Sigmoid colon (tissue), 6 donors: ENCODE measurements at regions not wholly inside any gene's neighbourhood (a gene's known extent, or its start where the extent isn't known, plus 50 kb on each side); places are given as distances from the start of the nearest gene placed in this dataset.

Source experiments
- DNase-seq: peaks from one replicate; pipeline ENCODE4 v3.0.0-alpha.2; 2019
- H3K27ac ChIP-seq, 4 donors: fragments of 200-600 bp; sonication (generic); one replicate each; pipeline ENCODE4 v1.5.1; 2016 to 2019; ENCODE audit warnings: mild to moderate bottlenecking in 1 of 4
- H3K27me3 ChIP-seq, 3 donors: fragments of 200-600 bp; sonication (generic); one replicate each; pipeline ENCODE4 v1.5.1; 2019; ENCODE audit warnings: mild to moderate bottlenecking in 1 of 3
- H3K36me3 ChIP-seq, 4 donors: fragments of 200-600 bp; sonication (generic); one replicate each; pipeline ENCODE4 v1.5.1; 2016 to 2019
- H3K4me1 ChIP-seq, 4 donors: fragments of 200-600 bp; sonication (generic); one replicate each; pipeline ENCODE4 v1.5.1; 2017 to 2019
- H3K4me3 ChIP-seq, 4 donors: fragments of 200-600 bp; sonication (generic); one replicate each; pipeline ENCODE4 v1.5.1; 2017 to 2019; ENCODE audit warnings: mild to moderate bottlenecking in 2 of 4, moderate library complexity in 1 of 4
- H3K9me3 ChIP-seq, 4 donors: fragments of 200-600 bp in 3 of 4; sonication (generic) in 3 of 4; one replicate each; pipeline versions ENCODE4 v1.5.1 to v1.6.1; 2013 to 2019
- EP300 ChIP-seq, 4 donors: sonication (generic); formaldehyde crosslinking; IDR thresholded peaks; one replicate each; pipeline ENCODE4 v1.6.1; 2017; ENCODE audit warnings: antibody characterized with exemption in 4 of 4
- POLR2A ChIP-seq, 2 donors: fragments of 450-650 bp; IDR thresholded peaks; one replicate each; pipeline ENCODE4 v1.6.1; 2016; ENCODE audit warnings: antibody characterized with exemption in 2 of 2, mild to moderate bottlenecking in 2 of 2, moderate library complexity in 2 of 2
- POLR2AphosphoS5 ChIP-seq, 4 donors: sonication (generic); formaldehyde crosslinking; IDR thresholded peaks; one replicate each; pipeline ENCODE4 v1.6.1; 2017; ENCODE audit warnings: antibody characterized with exemption in 4 of 4
- WGBS, 2 donors: extraction: QIAGEN DNeasy Blood & Tissue Kit; methylation state at CpG; one replicate each; pipeline ENCODE4 v1.1.7; 2013; 5-methylcytosine and 5-hydroxymethylcytosine counted together
- intact Hi-C: fragments of 100-400 bp; cut with DNase I; formaldehyde crosslinking; loops from one replicate; pipeline ENCODE4 v1.15.1; 2023
- TF ChIP-seq, protein P1 (sequence below), 4 experiments: fragments of 450-650 bp in 3 of 4; fragments of 200-600 bp in 1 of 4; IDR thresholded peaks; one replicate each; pipeline ENCODE4 v1.5.1; 2016 to 2019; ENCODE audit warnings: antibody characterized with exemption in 4 of 4, mild to moderate bottlenecking in 3 of 4, moderate library complexity in 2 of 4
- donor health status: healthy with polysubstance abuse.
- donor health status: healthy.

- H3K36me3 ChIP-seq, result no peaks in the 10 kb centered on the region
- no peak for DNase-seq
- WGBS, 2 donors, result 87 to 94% methylated on average over 29 of the region's 29 CpGs
Measured at GRCh38 chr6:121686611-121687023, 251.2 kb downstream of the GJA1 start.

GRCh38 chr6:121688974-121689373 is 253.5 kb downstream of the GJA1 start:
- no peak overlapping the region for H3K27ac ChIP-seq
- no peaks in the 10 kb centered on the region for H3K36me3 ChIP-seq
- H3K9me3 ChIP-seq, result no peaks in the 10 kb centered on the region
- 43 to 63% methylated on average over 2 of the region's 2 CpGs for WGBS, 2 donors
- no peaks in the 10 kb centered on the region for H3K4me1 ChIP-seq
- no peak for TF ChIP-seq EP300 (IDR thresholded peaks at IDR 0.05)
- TF ChIP-seq POLR2A (IDR thresholded peaks at IDR 0.05), result no peak
- TF ChIP-seq POLR2AphosphoS5 (IDR thresholded peaks at IDR 0.05), result no peak
- TF ChIP-seq, protein P1, sequence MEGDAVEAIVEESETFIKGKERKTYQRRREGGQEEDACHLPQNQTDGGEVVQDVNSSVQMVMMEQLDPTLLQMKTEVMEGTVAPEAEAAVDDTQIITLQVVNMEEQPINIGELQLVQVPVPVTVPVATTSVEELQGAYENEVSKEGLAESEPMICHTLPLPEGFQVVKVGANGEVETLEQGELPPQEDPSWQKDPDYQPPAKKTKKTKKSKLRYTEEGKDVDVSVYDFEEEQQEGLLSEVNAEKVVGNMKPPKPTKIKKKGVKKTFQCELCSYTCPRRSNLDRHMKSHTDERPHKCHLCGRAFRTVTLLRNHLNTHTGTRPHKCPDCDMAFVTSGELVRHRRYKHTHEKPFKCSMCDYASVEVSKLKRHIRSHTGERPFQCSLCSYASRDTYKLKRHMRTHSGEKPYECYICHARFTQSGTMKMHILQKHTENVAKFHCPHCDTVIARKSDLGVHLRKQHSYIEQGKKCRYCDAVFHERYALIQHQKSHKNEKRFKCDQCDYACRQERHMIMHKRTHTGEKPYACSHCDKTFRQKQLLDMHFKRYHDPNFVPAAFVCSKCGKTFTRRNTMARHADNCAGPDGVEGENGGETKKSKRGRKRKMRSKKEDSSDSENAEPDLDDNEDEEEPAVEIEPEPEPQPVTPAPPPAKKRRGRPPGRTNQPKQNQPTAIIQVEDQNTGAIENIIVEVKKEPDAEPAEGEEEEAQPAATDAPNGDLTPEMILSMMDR (IDR thresholded peaks at IDR 0.05), result no peak
- no peak overlapping the region for H3K4me3 ChIP-seq
- intact Hi-C loops, result no loop called here
- no peak for DNase-seq
- no peaks in the 10 kb centered on the region for H3K27me3 ChIP-seq

More at GRCh38 chr6:121686611-121687023, 251.2 kb downstream of the GJA1 start:
- Histone ChIP-seq H3K9me3 (no peaks in the 10 kb centered on the region), H3K4me3 (no peak overlapping the region), H3K4me1 (no peaks in the 10 kb centered on the region), H3K27me3 (no peaks in the 10 kb centered on the region), H3K27ac (no peak overlapping the region)
- intact Hi-C loops, result no loop called here
- TF ChIP-seq, protein P1 (IDR thresholded peaks at IDR 0.05), result no peak
- TF ChIP-seq EP300 (IDR thresholded peaks at IDR 0.05), result no peak
- no peak for TF ChIP-seq POLR2A (IDR thresholded peaks at IDR 0.05)
- TF ChIP-seq POLR2AphosphoS5 (IDR thresholded peaks at IDR 0.05), result no peak

GRCh38 chr6:121691126-121691551 is 255.7 kb downstream of the GJA1 start:
- H3K27ac ChIP-seq, result no peak overlapping the region
- DNase-seq, result no peak
- H3K4me3 ChIP-seq, result no peak overlapping the region
- TF ChIP-seq, protein P1 (IDR thresholded peaks at IDR 0.05), result no peak
- TF ChIP-seq POLR2AphosphoS5 (IDR thresholded peaks at IDR 0.05) (no peak), POLR2A (IDR thresholded peaks at IDR 0.05) (no peak), EP300 (IDR thresholded peaks at IDR 0.05) (no peak)
- H3K9me3 ChIP-seq, result no peaks in the 10 kb centered on the region
- no peaks in the 10 kb centered on the region for H3K27me3 ChIP-seq
- no peaks in the 10 kb centered on the region for H3K4me1 ChIP-seq
- 19 to 61% methylated on average over 1 of the region's 1 CpG for WGBS, 2 donors
- intact Hi-C loops, result no loop called here
- no peaks in the 10 kb centered on the region for H3K36me3 ChIP-seq

GRCh38 chr6:121694389-121694788 is 258.9 kb downstream of the GJA1 start:
- Histone ChIP-seq H3K4me1 (no peaks in the 10 kb centered on the region), H3K27ac (no peak overlapping the region)

More at GRCh38 chr6:121694389-121694788, 258.9 kb downstream of the GJA1 start:
- no peaks in the 10 kb centered on the region for H3K27me3 ChIP-seq
- H3K4me3 ChIP-seq, result no peak overlapping the region
- H3K9me3 ChIP-seq, result no peaks in the 10 kb centered on the region
- H3K36me3 ChIP-seq, result no peaks in the 10 kb centered on the region
- WGBS, 2 donors, result 80 to 83% methylated on average over 3 of the region's 3 CpGs
- DNase-seq, result no peak
- TF ChIP-seq POLR2AphosphoS5 (IDR thresholded peaks at IDR 0.05) (no peak), POLR2A (IDR thresholded peaks at IDR 0.05) (no peak), EP300 (IDR thresholded peaks at IDR 0.05) (no peak)
- TF ChIP-seq, protein P1 (IDR thresholded peaks at IDR 0.05), result no peak
- intact Hi-C loops, result no loop called here
